H9 (cell line): ENCODE measurements at regions not wholly inside any gene's neighbourhood (a gene's known extent, or its start where the extent isn't known, plus 50 kb on each side); places are given as distances from the start of the nearest gene placed in this dataset.

Experiments
- DNase-seq: peaks from one replicate; pipeline ENCODE4 v3.0.0-alpha.2; 2017
- H2AFZ ChIP-seq: one replicate; pipeline ENCODE4 v1.6.1; 2013; ENCODE audit warnings: mild to moderate bottlenecking, low read length, control low read depth, moderate library complexity
- H2AK5ac ChIP-seq: 2 replicates; pipeline ENCODE4 v1.6.1; 2013; ENCODE audit warnings: low read length, control low read depth, mixed read lengths; ENCODE audit not compliant: insufficient read length
- H2BK120ac ChIP-seq: one replicate; pipeline ENCODE4 v1.6.1; 2013; ENCODE audit warnings: low read depth, mild to moderate bottlenecking, low read length, control low read depth, inconsistent platforms; ENCODE audit not compliant: poor library complexity, severe bottlenecking
- H2BK12ac ChIP-seq: 2 replicates; pipeline ENCODE4 v1.6.1; 2013; ENCODE audit warnings: low read length, control low read depth, mixed read lengths, low read depth; ENCODE audit not compliant: insufficient read length
- H2BK15ac ChIP-seq: 2 replicates; pipeline ENCODE4 v1.6.1; 2013; ENCODE audit warnings: low read depth, low read length, control low read depth
- H2BK20ac ChIP-seq: one replicate; pipeline ENCODE4 v1.6.1; 2013; ENCODE audit warnings: low read depth, mild to moderate bottlenecking, low read length, control low read depth, inconsistent platforms; ENCODE audit not compliant: poor library complexity, severe bottlenecking
- H2BK5ac ChIP-seq: 2 replicates; pipeline ENCODE4 v1.6.1; 2013; ENCODE audit warnings: low read length, control low read depth, mixed read lengths; ENCODE audit not compliant: insufficient read length
- H3K14ac ChIP-seq: 2 replicates; pipeline ENCODE4 v1.6.1; 2013; ENCODE audit warnings: low read length, control low read depth; ENCODE audit not compliant: insufficient read depth
- H3K18ac ChIP-seq: 2 replicates; pipeline ENCODE4 v1.6.1; 2013; ENCODE audit warnings: low read depth, mild to moderate bottlenecking, mixed read lengths, low read length, control low read depth; ENCODE audit not compliant: insufficient read length
- H3K23ac ChIP-seq: 2 replicates; pipeline ENCODE4 v1.6.1; 2013; ENCODE audit warnings: low read length, control low read depth, mixed read lengths, low read depth; ENCODE audit not compliant: insufficient read length
- H3K23me2 ChIP-seq: 2 replicates; pipeline ENCODE4 v1.6.1; 2013; ENCODE audit warnings: low read depth, mild to moderate bottlenecking, mixed read lengths, low read length, control low read depth; ENCODE audit not compliant: insufficient read length, poor library complexity, severe bottlenecking
- H3K27ac ChIP-seq: 2 replicates; pipeline ENCODE4 v1.5.1; 2013; ENCODE audit warnings: low read length, control low read depth, mixed read lengths, low read depth; ENCODE audit not compliant: insufficient read length
- H3K27me3 ChIP-seq: 2 replicates; pipeline ENCODE4 v1.6.1; 2013; ENCODE audit warnings: low read length, control low read depth, inconsistent platforms; ENCODE audit not compliant: insufficient read depth
- H3K4ac ChIP-seq: 2 replicates; pipeline ENCODE4 v1.6.1; 2013; ENCODE audit warnings: low read depth, mild to moderate bottlenecking, control low read depth, inconsistent platforms, low read length, moderate library complexity
- H3K4me1 ChIP-seq: 2 replicates; pipeline ENCODE4 v1.6.1; 2013; ENCODE audit warnings: low read length, control low read depth, inconsistent platforms; ENCODE audit not compliant: insufficient read depth
- H3K4me2 ChIP-seq: 2 replicates; pipeline ENCODE4 v1.6.1; 2013; ENCODE audit warnings: low read length, control low read depth, mixed read lengths; ENCODE audit not compliant: insufficient read length, insufficient read depth
- H3K56ac ChIP-seq: 2 replicates; pipeline ENCODE4 v1.6.1; 2013; ENCODE audit warnings: low read depth, mild to moderate bottlenecking, mixed read lengths, low read length, control low read depth; ENCODE audit not compliant: insufficient read length
- H3K79me1 ChIP-seq: 2 replicates; pipeline ENCODE4 v1.6.1; 2013; ENCODE audit warnings: low read depth, mild to moderate bottlenecking, moderate library complexity, low read length, control low read depth, inconsistent platforms; ENCODE audit not compliant: insufficient read depth, poor library complexity, severe bottlenecking
- H3K79me2 ChIP-seq: 2 replicates; pipeline ENCODE4 v1.6.1; 2013; ENCODE audit warnings: low read length, control low read depth, inconsistent platforms; ENCODE audit not compliant: insufficient read depth
- H3K9ac ChIP-seq: 2 replicates; pipeline ENCODE4 v1.6.1; 2013; ENCODE audit warnings: low read length, control low read depth, mixed read lengths; ENCODE audit not compliant: insufficient read length; ENCODE audit errors: extremely low read depth
- H3K9me3 ChIP-seq: one replicate; pipeline ENCODE4 v1.6.1; 2013; ENCODE audit warnings: low read depth, low read length, inconsistent platforms; ENCODE audit not compliant: control insufficient read depth
- H3T11ph ChIP-seq: one replicate; pipeline ENCODE4 v1.6.1; 2013; ENCODE audit warnings: mild to moderate bottlenecking, low read length, control low read depth, inconsistent platforms
- H4K20me1 ChIP-seq: one replicate; pipeline ENCODE4 v1.6.1; 2013; ENCODE audit not compliant: control insufficient read depth, insufficient read length, insufficient read depth
- H4K5ac ChIP-seq: 2 replicates; pipeline ENCODE4 v1.6.1; 2013; ENCODE audit warnings: low read depth, mild to moderate bottlenecking, mixed read lengths, low read length, control low read depth; ENCODE audit not compliant: insufficient read length
- H4K8ac ChIP-seq: replicated peaks from 2 replicates; pipeline ENCODE4 v1.6.1; 2013; ENCODE audit warnings: low read length, control low read depth, mixed read lengths, low read depth; ENCODE audit not compliant: insufficient read length
- H4K91ac ChIP-seq: 2 replicates; pipeline ENCODE4 v1.6.1; 2013; ENCODE audit warnings: low read depth, mild to moderate bottlenecking, moderate library complexity, mixed read lengths, low read length, control low read depth; ENCODE audit not compliant: insufficient read length
- H3K27ac Mint-ChIP-seq, 3 experiments: 2 replicates in 2 of 3; 3 replicates in 1 of 3; pipeline ENCODE4 v1.8.0; 2020 to 2021; ENCODE audit warnings: mixed read lengths in 3 of 3, mild to moderate bottlenecking in 1 of 3, moderate library complexity in 1 of 3
- H3K27me3 Mint-ChIP-seq: 2 replicates; pipeline ENCODE4 v1.8.0; 2021; ENCODE audit warnings: low read depth, mild to moderate bottlenecking, moderate library complexity, mixed read lengths
- H3K36me3 Mint-ChIP-seq, 3 experiments: 2 replicates in 2 of 3; 3 replicates in 1 of 3; pipeline ENCODE4 v1.8.0; 2020 to 2021; ENCODE audit warnings: low read depth in 3 of 3, mixed read lengths in 3 of 3; ENCODE audit not compliant: insufficient read depth in 1 of 3
- H3K4me1 Mint-ChIP-seq, 2 experiments: 2 replicates each; pipeline ENCODE4 v1.8.0; 2020; ENCODE audit warnings: mixed read lengths in 2 of 2
- H3K4me3 Mint-ChIP-seq, 2 experiments: 2 replicates in 1 of 2; 3 replicates in 1 of 2; pipeline ENCODE4 v1.8.0; 2020 to 2021; ENCODE audit warnings: mild to moderate bottlenecking in 2 of 2, mixed read lengths in 2 of 2, moderate library complexity in 1 of 2
- H3K9me3 Mint-ChIP-seq, 2 experiments: 2 replicates in 1 of 2; 3 replicates in 1 of 2; pipeline ENCODE4 v1.8.0; 2020; ENCODE audit warnings: mild to moderate bottlenecking in 2 of 2, mixed read lengths in 2 of 2, moderate library complexity in 1 of 2
- CTCF ChIP-seq: fragments of 200-600 bp; sonication (generic); conservative IDR thresholded peaks from 3 replicates; pipeline ENCODE4 v1.8.0; 2021; ENCODE audit warnings: antibody characterized with exemption, mild to moderate bottlenecking
- WGBS: extraction: QIAGEN DNeasy Blood & Tissue Kit; methylation state at CpG from one replicate; pipeline ENCODE4 v1.1.7; 2013; ENCODE audit warnings: missing lambda C conversion rate, low lambda C conversion rate, mixed read lengths; ENCODE audit not compliant: insufficient read length; ENCODE audit errors: extremely low coverage; 5-methylcytosine and 5-hydroxymethylcytosine counted together

GRCh38 chr17:69760562-69760961 is 314.5 kb upstream of the KCNJ16 start:
- H3K4me1 Mint-ChIP-seq = peaks cover 9 to 10% of the 10 kb centered on the region in 2 experiments
- H3K27ac ChIP-seq = no peak overlapping the region
- H3K79me2 ChIP-seq = no peaks in the 10 kb centered on the region
- H3K27me3 ChIP-seq = no peaks in the 10 kb centered on the region
- H3K9ac ChIP-seq = no peak overlapping the region
- H3K27me3 Mint-ChIP-seq = no peaks in the 10 kb centered on the region
- no peak overlapping the region for H3K56ac ChIP-seq
- H3K9me3 ChIP-seq = no peaks in the 10 kb centered on the region
- H2AFZ ChIP-seq = no peak overlapping the region
- H3K14ac ChIP-seq = no peak overlapping the region
- no peak overlapping the region for H4K91ac ChIP-seq
- H3K27ac Mint-ChIP-seq = no peak overlapping the region
- no peak for TF ChIP-seq CTCF
- H2AK5ac ChIP-seq = no peak overlapping the region
- H4K20me1 ChIP-seq = no peaks in the 10 kb centered on the region
- H3K36me3 Mint-ChIP-seq = no peaks in the 10 kb centered on the region
- no peaks in the 10 kb centered on the region for H3K23me2 ChIP-seq
- no peak overlapping the region for H3K23ac ChIP-seq
- H3T11ph ChIP-seq = no peak overlapping the region
- H3K4ac ChIP-seq = no peak overlapping the region
- H4K8ac ChIP-seq = no peak overlapping the region
- no peak overlapping the region for H2BK20ac ChIP-seq
- DNase-seq = no peak
- H2BK12ac ChIP-seq = no peak overlapping the region
- H4K5ac ChIP-seq = no peak overlapping the region
- H3K18ac ChIP-seq = no peak overlapping the region
- WGBS = no CpG with 5 or more reads among the region's 1 CpG
- no peaks in the 10 kb centered on the region for H3K4me1 ChIP-seq
- H2BK5ac ChIP-seq = no peak overlapping the region
- no peak overlapping the region for H3K4me3 Mint-ChIP-seq
- no peak overlapping the region for H3K4me2 ChIP-seq
- H2BK15ac ChIP-seq = no peak overlapping the region
- H3K9me3 Mint-ChIP-seq = no peaks in the 10 kb centered on the region
- H2BK120ac ChIP-seq = no peak overlapping the region
- no peaks in the 10 kb centered on the region for H3K79me1 ChIP-seq
